ENCODE measurements at regions not wholly inside any gene's neighbourhood (a gene's known extent, or its start where the extent isn't known, plus 50 kb on each side); places are given as distances from the start of the nearest gene placed in this dataset.
"Not testable (repeated sequence)": the region's sequence is repeated elsewhere in the genome, so short reads cannot be mapped to it uniquely, and the experiment has no call there.

GRCh38 chr6:150499882-150500312, 99.8 kb upstream of the PLEKHG1 start:
- Histone ChIP-seq H4K20me1 (ENCODE audit: insufficient read depth, low read length) (no peaks in the 10 kb centered on the region), H3K36me3 (ENCODE audit: insufficient read depth, low read length) (no peaks in the 10 kb centered on the region), H3K4me3 (ENCODE audit: low read depth, low read length, poor library complexity, severe bottlenecking) (no peak overlapping the region), H3K4me2 (ENCODE audit: low read length) (no peak overlapping the region), H3K79me2 (ENCODE audit: insufficient read depth, low read depth, low read length) (no peaks in the 10 kb centered on the region), H3K9me3 (ENCODE audit: low read length) (no peaks in the 10 kb centered on the region), H3K9me2 (ENCODE audit: insufficient read depth, low read length) (no peaks in the 10 kb centered on the region), H2AFZ (ENCODE audit: low read length) (no peak overlapping the region), H3K4me1 (ENCODE audit: insufficient read depth, low read length, poor library complexity, severe bottlenecking) (no peaks in the 10 kb centered on the region), H3K27ac (ENCODE audit: low read depth, low read length, poor library complexity, severe bottlenecking) (no peak overlapping the region)
- TF ChIP-seq EZH2phosphoT487 (IDR thresholded peaks at IDR 0.05; ENCODE audit: borderline replicate concordance, low read depth, low read length): no peak
- no peak for TF ChIP-seq CTCF (conservative IDR thresholded peaks at IDR 0.05; ENCODE audit: low read length)
- ChIA-PET CTCF (ENCODE audit: unreplicated experiment) (no interaction called here), POLR2A (no interaction called here)
- BruUV-seq (replicated peaks): no TSS peak
- intact Hi-C loops (cut with micrococcal nuclease; ENCODE audit: unreplicated experiment): no loop called here
- DNase-seq (ENCODE audit: low spot score): no peak

GRCh38 chr6:150500568-150500967, 99.1 kb upstream of the PLEKHG1 start:
- H2AFZ ChIP-seq (ENCODE audit: low read length); H3K9me3 ChIP-seq (ENCODE audit: low read length); intact Hi-C loops (cut with micrococcal nuclease; ENCODE audit: unreplicated experiment); DNase-seq (ENCODE audit: low spot score); H3K4me3 ChIP-seq (ENCODE audit: low read depth, low read length, poor library complexity, severe bottlenecking); H3K36me3 ChIP-seq (ENCODE audit: insufficient read depth, low read length); H3K4me1 ChIP-seq (ENCODE audit: insufficient read depth, low read length, poor library complexity, severe bottlenecking); BruUV-seq (replicated peaks); H3K9me2 ChIP-seq (ENCODE audit: insufficient read depth, low read length); POLR2A ChIA-PET; H3K4me2 ChIP-seq (ENCODE audit: low read length); H3K27ac ChIP-seq (ENCODE audit: low read depth, low read length, poor library complexity, severe bottlenecking); H3K79me2 ChIP-seq (ENCODE audit: insufficient read depth, low read depth, low read length); H4K20me1 ChIP-seq (ENCODE audit: insufficient read depth, low read length); CTCF ChIA-PET (ENCODE audit: unreplicated experiment): not testable (repeated sequence)

GRCh38 chr6:150503041-150503440, 96.6 kb upstream of the PLEKHG1 start:
- ChIA-PET POLR2A (interaction anchor here (0.5 to 1.1 kb wide), 2 partner anchors 52 to 301 kb away, joined by 3 to 4 read pairs; no protein-coding TSS in a partner anchor), CTCF (ENCODE audit: unreplicated experiment) (no interaction called here)
- Histone ChIP-seq H4K20me1 (ENCODE audit: insufficient read depth, low read length) (no peaks in the 10 kb centered on the region), H2AFZ (ENCODE audit: low read length) (no peak overlapping the region), H3K36me3 (ENCODE audit: insufficient read depth, low read length) (no peaks in the 10 kb centered on the region), H3K9me3 (ENCODE audit: low read length) (no peaks in the 10 kb centered on the region), H3K4me1 (ENCODE audit: insufficient read depth, low read length, poor library complexity, severe bottlenecking) (no peaks in the 10 kb centered on the region), H3K79me2 (ENCODE audit: insufficient read depth, low read depth, low read length) (no peaks in the 10 kb centered on the region), H3K4me3 (ENCODE audit: low read depth, low read length, poor library complexity, severe bottlenecking) (no peak overlapping the region), H3K27ac (ENCODE audit: low read depth, low read length, poor library complexity, severe bottlenecking) (no peak overlapping the region), H3K4me2 (ENCODE audit: low read length) (no peak overlapping the region), H3K9me2 (ENCODE audit: insufficient read depth, low read length) (no peaks in the 10 kb centered on the region)
- DNase-seq (ENCODE audit: low spot score): no peak
- intact Hi-C loops (cut with micrococcal nuclease; ENCODE audit: unreplicated experiment): no loop called here
- BruUV-seq (replicated peaks): no TSS peak
- TF ChIP-seq CTCF (conservative IDR thresholded peaks at IDR 0.05; ENCODE audit: low read length) (no peak), EZH2phosphoT487 (IDR thresholded peaks at IDR 0.05; ENCODE audit: borderline replicate concordance, low read depth, low read length) (no peak)

All from OCI-LY7 (cell line).